HEK293T (cell line): ENCODE measurements at regions not wholly inside any gene's neighbourhood (a gene's known extent, or its start where the extent isn't known, plus 50 kb on each side); places are given as distances from the start of the nearest gene placed in this dataset.

Experiments
- CTCF ChIA-PET: fragments of 350-600 bp; formaldehyde crosslinking; extraction: SDS; loops from one replicate; lab custom pipeline; 2021; ENCODE audit warnings: antibody characterized with exemption, inconsistent platforms; lab: Yijun Ruan, JAX
- POLR2A ChIA-PET: fragments of 350-600 bp; formaldehyde crosslinking; extraction: SDS; loops from one replicate; lab custom pipeline; 2020; ENCODE audit warnings: antibody characterized with exemption, inconsistent platforms; lab: Yijun Ruan, JAX
- DNase-seq: peaks from one replicate; pipeline ENCODE4 v3.0.0; 2012; ENCODE audit warnings: mixed read lengths; ENCODE audit errors: extremely low spot score
- ARNT ChIP-seq: fragments of 450-650 bp; IDR thresholded peaks from 2 replicates; pipeline ENCODE4 v1.6.1; 2017; ENCODE audit warnings: mild to moderate bottlenecking
- BHLHE40 ChIP-seq: fragments of 450-650 bp; IDR thresholded peaks from 2 replicates; pipeline ENCODE4 v1.6.1; 2016; ENCODE audit warnings: mild to moderate bottlenecking, moderate library complexity, borderline replicate concordance
- CTBP1 ChIP-seq: fragments of 450-650 bp; IDR thresholded peaks from 2 replicates; pipeline ENCODE4 v1.6.1; 2016; ENCODE audit warnings: borderline replicate concordance
- ELF4 ChIP-seq: fragments of 450-650 bp; IDR thresholded peaks from 2 replicates; pipeline ENCODE4 v1.6.1; 2017; ENCODE audit warnings: antibody characterized with exemption
- FOXA1 ChIP-seq: fragments of 450-650 bp; IDR thresholded peaks from 2 replicates; pipeline ENCODE4 v1.6.1; 2016; ENCODE audit warnings: mild to moderate bottlenecking
- FOXK2 ChIP-seq: fragments of 450-650 bp; IDR thresholded peaks from 2 replicates; pipeline ENCODE4 v1.6.1; 2016; ENCODE audit warnings: mild to moderate bottlenecking
- FOXM1 ChIP-seq: fragments of 450-650 bp; IDR thresholded peaks from 2 replicates; pipeline ENCODE4 v1.6.1; 2017; ENCODE audit warnings: mild to moderate bottlenecking, borderline replicate concordance
- HDGF ChIP-seq: fragments of 450-650 bp; IDR thresholded peaks from 2 replicates; pipeline ENCODE4 v1.6.1; 2017; ENCODE audit warnings: antibody characterized with exemption, borderline replicate concordance
- L3MBTL2 ChIP-seq: fragments of 450-650 bp; conservative IDR thresholded peaks from 2 replicates; pipeline ENCODE4 v1.6.1; 2016; ENCODE audit warnings: mild to moderate bottlenecking
- LEF1 ChIP-seq: fragments of 450-650 bp; IDR thresholded peaks from 2 replicates; pipeline ENCODE4 v1.6.1; 2017; ENCODE audit warnings: mild to moderate bottlenecking, borderline replicate concordance
- NFRKB ChIP-seq: fragments of 450-650 bp; IDR thresholded peaks from 2 replicates; pipeline ENCODE4 v1.6.1; 2016; ENCODE audit warnings: mild to moderate bottlenecking, moderate library complexity
- PKNOX1 ChIP-seq: fragments of 450-650 bp; IDR thresholded peaks from 2 replicates; pipeline ENCODE4 v1.6.1; 2016
- SP1 ChIP-seq: fragments of 450-650 bp; IDR thresholded peaks from 2 replicates; pipeline ENCODE4 v1.6.1; 2017
- SUZ12 ChIP-seq: fragments of 450-650 bp; IDR thresholded peaks from 2 replicates; pipeline ENCODE4 v1.6.1; 2016; ENCODE audit warnings: mild to moderate bottlenecking
- TARDBP ChIP-seq: fragments of 450-650 bp; IDR thresholded peaks from 2 replicates; pipeline ENCODE4 v1.6.1; 2016
- ZNF384 ChIP-seq: fragments of 450-650 bp; IDR thresholded peaks from 2 replicates; pipeline ENCODE4 v1.6.1; 2016

GRCh38 chr10:69736886-69737641, 64.6 kb upstream of the COL13A1 start:
- ChIA-PET POLR2A (no interaction called here), CTCF (no interaction called here)
- TF ChIP-seq LEF1 (no peak), FOXM1 (no peak), BHLHE40 (no peak), SUZ12 (no peak), NFRKB (no peak), CTBP1 (no peak), SP1 (no peak), FOXA1 (no peak), PKNOX1 (no peak), HDGF (no peak), L3MBTL2 (no peak), FOXK2 (no peak), ELF4 (no peak), TARDBP (no peak), ZNF384 (no peak), ARNT (no peak)
- no peak for DNase-seq

GRCh38 chr10:69738071-69738470, 63.6 kb upstream of the COL13A1 start:
- no peak for TF ChIP-seq ELF4
- no peak for TF ChIP-seq SP1
- no peak for TF ChIP-seq LEF1
- TF ChIP-seq TARDBP = no peak
- no peak for TF ChIP-seq PKNOX1
- no peak for TF ChIP-seq ZNF384
- TF ChIP-seq FOXK2 = no peak
- no peak for TF ChIP-seq SUZ12
- TF ChIP-seq FOXA1 = no peak
- no peak for TF ChIP-seq HDGF
- no peak for TF ChIP-seq ARNT
- TF ChIP-seq NFRKB = no peak
- TF ChIP-seq CTBP1 = no peak
- TF ChIP-seq L3MBTL2 = no peak
- TF ChIP-seq BHLHE40 = no peak
- TF ChIP-seq FOXM1 = no peak
- no peak for DNase-seq
- CTCF ChIA-PET = no interaction called here

GRCh38 chr10:69738858-69739435, 62.8 kb upstream of the COL13A1 start:
- POLR2A ChIA-PET = no interaction called here

More at GRCh38 chr10:69738071-69738470, 63.6 kb upstream of the COL13A1 start:
- POLR2A ChIA-PET = no interaction called here

GRCh38 chr10:69739634-69740033, 62.1 kb upstream of the COL13A1 start:
- ChIA-PET CTCF (no interaction called here), POLR2A (no interaction called here)
- no peak for DNase-seq
- TF ChIP-seq CTBP1 = no peak
- TF ChIP-seq NFRKB = no peak
- TF ChIP-seq BHLHE40 = no peak
- no peak for TF ChIP-seq FOXM1
- TF ChIP-seq FOXK2 = no peak
- TF ChIP-seq PKNOX1 = no peak
- TF ChIP-seq ZNF384 = no peak
- TF ChIP-seq ARNT = no peak
- no peak for TF ChIP-seq TARDBP
- TF ChIP-seq L3MBTL2 = no peak
- no peak for TF ChIP-seq SUZ12

More at GRCh38 chr10:69738858-69739435, 62.8 kb upstream of the COL13A1 start:
- no peak for TF ChIP-seq CTBP1
- no peak for TF ChIP-seq ARNT
- no peak for TF ChIP-seq PKNOX1
- TF ChIP-seq NFRKB = no peak
- no peak for TF ChIP-seq FOXK2
- no peak for TF ChIP-seq SP1
- TF ChIP-seq ELF4 = no peak
- no peak for TF ChIP-seq FOXM1
- TF ChIP-seq BHLHE40 = no peak
- no peak for TF ChIP-seq ZNF384
- no peak for TF ChIP-seq TARDBP
- DNase-seq = no peak
- CTCF ChIA-PET = no interaction called here

- POLR2A ChIA-PET = no interaction called here
- DNase-seq = no peak
- CTCF ChIA-PET = no interaction called here
- TF ChIP-seq SUZ12 = no peak
- no peak for TF ChIP-seq L3MBTL2
- no peak for TF ChIP-seq CTBP1
- TF ChIP-seq PKNOX1 = no peak
- TF ChIP-seq ZNF384 = no peak
- TF ChIP-seq LEF1 = no peak
- no peak for TF ChIP-seq SP1
- no peak for TF ChIP-seq FOXA1
- no peak for TF ChIP-seq TARDBP
- TF ChIP-seq BHLHE40 = no peak
- TF ChIP-seq NFRKB = no peak
- no peak for TF ChIP-seq FOXM1
- no peak for TF ChIP-seq HDGF
- no peak for TF ChIP-seq ELF4
- TF ChIP-seq FOXK2 = no peak
- no peak for TF ChIP-seq ARNT
Observed at GRCh38 chr10:69740126-69740525, 61.6 kb upstream of the COL13A1 start.
